Panc1 (cell line): ENCODE measurements at regions not wholly inside any gene's neighbourhood (a gene's known extent, or its start where the extent isn't known, plus 50 kb on each side); places are given as distances from the start of the nearest gene placed in this dataset.

Experiments
- CTCF ChIP-seq: fragments of 450-650 bp; IDR thresholded peaks from 2 replicates; pipeline ENCODE4 v1.5.1; 2017; ENCODE audit warnings: mild to moderate bottlenecking
- POLR2AphosphoS5 ChIP-seq: IDR thresholded peaks from 2 replicates; pipeline ENCODE4 v1.6.1; 2012; ENCODE audit warnings: mild to moderate bottlenecking, low read depth, low read length, moderate library complexity
- REST ChIP-seq, 2 experiments: IDR thresholded peaks; 2 replicates each; pipeline ENCODE4 v1.6.1; 2011 to 2012; ENCODE audit warnings: low read depth in 2 of 2, control low read depth in 1 of 2, low read length in 1 of 2, mild to moderate bottlenecking in 1 of 2, moderate library complexity in 1 of 2; ENCODE audit not compliant: insufficient read depth in 1 of 2
- TCF7L2 ChIP-seq: IDR thresholded peaks from 2 replicates; pipeline ENCODE4 v1.6.1; 2011; ENCODE audit warnings: mild to moderate bottlenecking, low read depth, low read length, inconsistent platforms

- no peak for TF ChIP-seq CTCF
- no peak for TF ChIP-seq POLR2AphosphoS5
- TF ChIP-seq REST (IDR thresholded peaks at IDR 0.05; ENCODE audit: insufficient read depth in 1 of 2, low read depth in 2 of 2, low read length in 1 of 2): no peak
- TF ChIP-seq TCF7L2: no peak
These were observed 264.4 kb downstream of the NPIPA8 start for GRCh38 chr16:18072161-18072560.
